GM06990 (cell line): ENCODE measurements at regions not wholly inside any gene's neighbourhood (a gene's known extent, or its start where the extent isn't known, plus 50 kb on each side); places are given as distances from the start of the nearest gene placed in this dataset.

Experiments
- DNase-seq: peaks from one replicate; pipeline ENCODE4 v3.0.0-alpha.2; 2011; ENCODE audit not compliant: insufficient read length; ENCODE audit errors: extremely low read depth
- H3K27me3 ChIP-seq: replicated peaks from 2 replicates; pipeline ENCODE4 v1.6.0; 2011; ENCODE audit warnings: low read length; ENCODE audit not compliant: control insufficient read depth, insufficient read depth
- H3K36me3 ChIP-seq: 2 replicates; pipeline ENCODE4 v1.5.1; 2011; ENCODE audit warnings: low read length; ENCODE audit not compliant: control insufficient read depth, insufficient read depth
- H3K4me3 ChIP-seq: replicated peaks from 2 replicates; pipeline ENCODE4 v1.5.1; 2011; ENCODE audit warnings: low read depth, mild to moderate bottlenecking, control low read depth, low read length
- CTCF ChIP-seq: IDR thresholded peaks from 2 replicates; pipeline ENCODE4 v1.5.1; 2011; ENCODE audit warnings: low read length, control low read depth, mild to moderate bottlenecking, inconsistent platforms; ENCODE audit not compliant: insufficient read depth, poor library complexity, severe bottlenecking

GRCh38 chr3:64417816-64418215 lies 192.6 kb upstream of the PRICKLE2 start:
- DNase-seq = peak; percentile 76

GRCh38 chr3:64414043-64414442 lies 188.8 kb upstream of the PRICKLE2 start:
- H3K27me3 ChIP-seq = no peaks in the 10 kb centered on the region
- H3K36me3 ChIP-seq = no peaks in the 10 kb centered on the region
- TF ChIP-seq CTCF = no peak
- DNase-seq = peak; percentile 38
- H3K4me3 ChIP-seq = no peak overlapping the region

More at GRCh38 chr3:64417816-64418215, 192.6 kb upstream of the PRICKLE2 start:
- no peak overlapping the region for H3K4me3 ChIP-seq
- no peak for TF ChIP-seq CTCF
- no peaks in the 10 kb centered on the region for H3K36me3 ChIP-seq
- H3K27me3 ChIP-seq = no peaks in the 10 kb centered on the region

GRCh38 chr3:64411101-64411500 lies 185.8 kb upstream of the PRICKLE2 start:
- H3K36me3 ChIP-seq = no peaks in the 10 kb centered on the region
- H3K4me3 ChIP-seq = no peak overlapping the region
- no peak for DNase-seq
- no peaks in the 10 kb centered on the region for H3K27me3 ChIP-seq
- no peak for TF ChIP-seq CTCF

GRCh38 chr3:64410226-64410625 lies 185.0 kb upstream of the PRICKLE2 start:
- TF ChIP-seq CTCF = no peak

GRCh38 chr3:64408770-64409169 lies 183.5 kb upstream of the PRICKLE2 start:
- no peak for DNase-seq
- H3K27me3 ChIP-seq = no peaks in the 10 kb centered on the region
- no peaks in the 10 kb centered on the region for H3K36me3 ChIP-seq
- no peak for TF ChIP-seq CTCF
- H3K4me3 ChIP-seq = no peak overlapping the region

More at GRCh38 chr3:64410226-64410625, 185.0 kb upstream of the PRICKLE2 start:
- Histone ChIP-seq H3K36me3 (no peaks in the 10 kb centered on the region), H3K4me3 (no peak overlapping the region), H3K27me3 (no peaks in the 10 kb centered on the region)
- DNase-seq = no peak

GRCh38 chr3:64406271-64406670 lies 181.0 kb upstream of the PRICKLE2 start:
- H3K4me3 ChIP-seq = no peak overlapping the region
- TF ChIP-seq CTCF = no peak
- no peaks in the 10 kb centered on the region for H3K36me3 ChIP-seq
- H3K27me3 ChIP-seq = no peaks in the 10 kb centered on the region
- no peak for DNase-seq
